ENCODE measurements at regions not wholly inside any gene's neighbourhood (a gene's known extent, or its start where the extent isn't known, plus 50 kb on each side); places are given as distances from the start of the nearest gene placed in this dataset.

GRCh38 chr13:85671336-85671735, 127.9 kb downstream of the SLITRK6 start:
- TF ChIP-seq CTCF (IDR thresholded peaks at IDR 0.05) (no peak), EZH2phosphoT487 (IDR thresholded peaks at IDR 0.05) (no peak)
